ENCODE measurements at regions not wholly inside any gene's neighbourhood (a gene's known extent, or its start where the extent isn't known, plus 50 kb on each side); places are given as distances from the start of the nearest gene placed in this dataset.

- no peak for TF ChIP-seq POLR2A (IDR thresholded peaks at IDR 0.05)
- TF ChIP-seq, protein P1, sequence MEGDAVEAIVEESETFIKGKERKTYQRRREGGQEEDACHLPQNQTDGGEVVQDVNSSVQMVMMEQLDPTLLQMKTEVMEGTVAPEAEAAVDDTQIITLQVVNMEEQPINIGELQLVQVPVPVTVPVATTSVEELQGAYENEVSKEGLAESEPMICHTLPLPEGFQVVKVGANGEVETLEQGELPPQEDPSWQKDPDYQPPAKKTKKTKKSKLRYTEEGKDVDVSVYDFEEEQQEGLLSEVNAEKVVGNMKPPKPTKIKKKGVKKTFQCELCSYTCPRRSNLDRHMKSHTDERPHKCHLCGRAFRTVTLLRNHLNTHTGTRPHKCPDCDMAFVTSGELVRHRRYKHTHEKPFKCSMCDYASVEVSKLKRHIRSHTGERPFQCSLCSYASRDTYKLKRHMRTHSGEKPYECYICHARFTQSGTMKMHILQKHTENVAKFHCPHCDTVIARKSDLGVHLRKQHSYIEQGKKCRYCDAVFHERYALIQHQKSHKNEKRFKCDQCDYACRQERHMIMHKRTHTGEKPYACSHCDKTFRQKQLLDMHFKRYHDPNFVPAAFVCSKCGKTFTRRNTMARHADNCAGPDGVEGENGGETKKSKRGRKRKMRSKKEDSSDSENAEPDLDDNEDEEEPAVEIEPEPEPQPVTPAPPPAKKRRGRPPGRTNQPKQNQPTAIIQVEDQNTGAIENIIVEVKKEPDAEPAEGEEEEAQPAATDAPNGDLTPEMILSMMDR (IDR thresholded peaks at IDR 0.05): no peak
Observed at GRCh38 chr10:60574388-60574787, 184.7 kb upstream of the ANK3 start.

Data from heart left ventricle (tissue), 13 donors.